GM23338 (cell line): ENCODE measurements at regions not wholly inside any gene's neighbourhood (a gene's known extent, or its start where the extent isn't known, plus 50 kb on each side); places are given as distances from the start of the nearest gene placed in this dataset.

Experiments used
- ATAC-seq: fragments of 200-7000 bp; cut with Tn5 transposase; 3 replicates; pipeline ENCODE4 v1.9.1; 2020
- DNase-seq: peaks from one replicate; pipeline ENCODE4 v3.0.0-alpha.2; 2015; ENCODE audit warnings: low spot score
- H2AFZ ChIP-seq: fragments of 200-600 bp; sonication (generic); 2 replicates; pipeline ENCODE4 v1.8.0; 2016; ENCODE audit warnings: antibody characterized with exemption, mild to moderate bottlenecking, moderate library complexity
- H3F3A ChIP-seq: fragments of 200-600 bp; sonication (generic); replicated peaks from 2 replicates; pipeline ENCODE4 v1.8.0; 2017; ENCODE audit warnings: antibody characterized with exemption, mixed run types, low read depth
- H3K27ac ChIP-seq: fragments of 200-600 bp; sonication (generic); 2 replicates; pipeline ENCODE4 v1.6.1; 2016; ENCODE audit warnings: low read depth
- H3K27me3 ChIP-seq: fragments of 200-600 bp; sonication (generic); 2 replicates; pipeline ENCODE4 v1.8.0; 2016; ENCODE audit warnings: mild to moderate bottlenecking, mixed run types, moderate library complexity; ENCODE audit not compliant: insufficient read depth
- H3K36me3 ChIP-seq: fragments of 200-600 bp; sonication (generic); 2 replicates; pipeline ENCODE4 v1.8.0; 2016; ENCODE audit warnings: mild to moderate bottlenecking; ENCODE audit not compliant: insufficient read depth
- H3K4me1 ChIP-seq: fragments of 200-600 bp; sonication (generic); 2 replicates; pipeline ENCODE4 v1.8.0; 2016; ENCODE audit warnings: mild to moderate bottlenecking, moderate library complexity; ENCODE audit not compliant: insufficient read depth
- H3K4me2 ChIP-seq: fragments of 200-600 bp; sonication (generic); 2 replicates; pipeline ENCODE4 v1.7.1; 2017; ENCODE audit warnings: mixed run types
- H3K4me3 ChIP-seq: fragments of 200-600 bp; sonication (generic); 2 replicates; pipeline ENCODE4 v1.6.1; 2016; ENCODE audit warnings: mixed run types
- H3K79me2 ChIP-seq: fragments of 200-600 bp; sonication (generic); replicated peaks from 2 replicates; pipeline ENCODE4 v1.8.0; 2017; ENCODE audit warnings: mild to moderate bottlenecking; ENCODE audit not compliant: insufficient read depth
- H3K9me2 ChIP-seq: fragments of 200-600 bp; sonication (generic); 2 replicates; pipeline ENCODE4 v1.8.0; 2017; ENCODE audit not compliant: insufficient read depth
- H4K20me1 ChIP-seq: fragments of 200-600 bp; sonication (generic); replicated peaks from 2 replicates; pipeline ENCODE4 v1.8.0; 2017; ENCODE audit warnings: mild to moderate bottlenecking; ENCODE audit not compliant: insufficient read depth
- H3K27ac Mint-ChIP-seq: 2 replicates; pipeline ENCODE4 v1.8.0; 2020; ENCODE audit warnings: inconsistent platforms, mild to moderate bottlenecking, moderate library complexity, mixed read lengths
- H3K27me3 Mint-ChIP-seq: 3 replicates; pipeline ENCODE4 v1.8.0; 2022; ENCODE audit warnings: low read depth, mild to moderate bottlenecking, moderate library complexity, mixed read lengths, inconsistent platforms; ENCODE audit not compliant: insufficient read depth, poor library complexity
- H3K36me3 Mint-ChIP-seq: 3 replicates; pipeline ENCODE4 v1.8.0; 2021; ENCODE audit warnings: low read depth, mild to moderate bottlenecking, inconsistent platforms, moderate library complexity, mixed read lengths
- H3K4me1 Mint-ChIP-seq: 3 replicates; pipeline ENCODE4 v1.8.0; 2020; ENCODE audit warnings: mild to moderate bottlenecking, inconsistent platforms, mixed read lengths
- H3K4me3 Mint-ChIP-seq: 3 replicates; pipeline ENCODE4 v1.8.0; 2021; ENCODE audit warnings: moderate library complexity, mild to moderate bottlenecking, inconsistent platforms, mixed read lengths
- H3K9me3 Mint-ChIP-seq: 3 replicates; pipeline ENCODE4 v1.8.0; 2020; ENCODE audit warnings: moderate library complexity, mild to moderate bottlenecking, inconsistent platforms, mixed read lengths
- CREB1 ChIP-seq: fragments of 250-450 bp; sonication (Bioruptor Pico); IDR thresholded peaks from 2 replicates; pipeline ENCODE4 v1.5.0; 2020; ENCODE audit warnings: low read depth, mild to moderate bottlenecking, moderate library complexity
- CTCF ChIP-seq, 2 experiments: fragments of 200-600 bp in 1 of 2; sonication (generic) in 1 of 2; conservative IDR thresholded peaks; 2 replicates each; pipeline versions ENCODE4 v1.5.1 to v1.6.1; 2016 to 2017; ENCODE audit warnings: antibody characterized with exemption in 2 of 2, low read depth in 2 of 2, mild to moderate bottlenecking in 2 of 2, moderate library complexity in 1 of 2
- ETS1 ChIP-seq: IDR thresholded peaks from 2 replicates; pipeline ENCODE4 v1.6.1; 2016; ENCODE audit warnings: antibody characterized with exemption
- EZH2 ChIP-seq: fragments of 200-600 bp; sonication (generic); IDR thresholded peaks from one replicate; pipeline ENCODE4 v1.8.0; 2017; ENCODE audit warnings: antibody characterized with exemption, mild to moderate bottlenecking, low read depth; ENCODE audit not compliant: unreplicated experiment
- EZH2phosphoT487 ChIP-seq: fragments of 200-600 bp; sonication (generic); IDR thresholded peaks from one replicate; pipeline ENCODE4 v1.8.1; 2018; ENCODE audit warnings: antibody characterized with exemption; ENCODE audit not compliant: unreplicated experiment
- NANOG ChIP-seq: IDR thresholded peaks from 2 replicates; pipeline ENCODE4 v1.6.1; 2016; ENCODE audit warnings: antibody characterized with exemption, borderline replicate concordance
- POLR2AphosphoS5 ChIP-seq: IDR thresholded peaks from 2 replicates; pipeline ENCODE4 v1.6.1; 2016; ENCODE audit warnings: antibody characterized with exemption, low read depth
- REST ChIP-seq: IDR thresholded peaks from one replicate; pipeline ENCODE4 v1.6.1; 2018; ENCODE audit warnings: antibody characterized with exemption; ENCODE audit not compliant: unreplicated experiment
- STAT1 ChIP-seq: IDR thresholded peaks from one replicate; pipeline ENCODE4 v1.6.1; 2016; ENCODE audit warnings: antibody characterized with exemption; ENCODE audit not compliant: unreplicated experiment
- ZNF114 ChIP-seq: fragments of 250-450 bp; sonication (Bioruptor Pico); IDR thresholded peaks from 2 replicates; pipeline ENCODE4 v1.5.0; 2020; ENCODE audit warnings: mild to moderate bottlenecking, moderate library complexity
- ZNF331 ChIP-seq: fragments of 250-450 bp; sonication (Bioruptor Pico); IDR thresholded peaks from 2 replicates; pipeline ENCODE4 v1.5.0; 2020; ENCODE audit warnings: low read depth, mild to moderate bottlenecking, moderate library complexity
- TF ChIP-seq, protein P1 (sequence below): fragments of 250-450 bp; sonication (Bioruptor Pico); IDR thresholded peaks from 2 replicates; pipeline ENCODE4 v1.5.0; 2020; ENCODE audit warnings: mild to moderate bottlenecking, moderate library complexity

DNA sequence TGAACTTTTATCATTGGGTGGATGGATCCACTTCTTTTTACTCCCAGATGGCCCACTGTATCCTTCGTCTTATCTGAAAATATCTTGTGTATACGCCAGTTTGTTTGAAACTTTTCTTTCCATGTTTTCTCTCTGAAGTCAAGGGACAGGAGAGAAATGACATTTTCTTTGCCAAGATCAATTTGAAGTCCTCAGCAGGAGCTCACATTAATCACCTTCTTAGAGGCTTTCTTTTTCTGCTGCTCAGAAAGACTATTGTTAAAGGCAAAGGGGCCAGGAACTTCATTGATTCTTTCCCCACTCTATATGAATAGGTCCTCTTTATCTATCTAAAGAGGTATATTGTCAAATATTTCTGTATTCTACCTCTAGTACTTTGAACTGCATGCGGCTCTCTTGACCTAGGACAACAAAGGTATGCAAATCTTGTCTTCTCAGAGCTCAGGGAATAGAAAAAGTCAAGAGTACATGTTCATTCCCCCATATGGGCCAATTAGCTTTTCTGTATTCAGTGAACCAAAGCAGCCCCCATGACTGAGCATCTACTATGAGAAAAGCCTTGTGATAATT lies 583.3 kb downstream of the HS3ST4 start:
- Histone ChIP-seq H3K4me2 (no peak overlapping the region), H3K27ac (no peak overlapping the region), H3K4me3 (no peak overlapping the region), H3K4me1 (no peaks in the 10 kb centered on the region), H2AFZ (no peak overlapping the region), H3K79me2 (no peaks in the 10 kb centered on the region), H4K20me1 (no peaks in the 10 kb centered on the region), H3K36me3 (no peaks in the 10 kb centered on the region; the same call in 1 of the 2 replicates), H3K9me2 (no peaks in the 10 kb centered on the region), H3F3A (no peaks in the 10 kb centered on the region), H3K27me3 (no peaks in the 10 kb centered on the region)
- H3K9me3 Mint-ChIP-seq = peaks cover 65% of the 10 kb centered on the region
- 0 out of 3 replicates have a peak, but pooled peaks cover 2% of the 10 kb centered on the region for H3K36me3 Mint-ChIP-seq
- DNase-seq (no peak), ATAC-seq (no peak)
- no peaks in the 10 kb centered on the region for H3K27me3 Mint-ChIP-seq
- TF ChIP-seq CTCF (conservative IDR thresholded peaks at IDR 0.05; ENCODE audit: low read depth in 2 of 2) (no peak), NANOG (no peak), EZH2 (no peak), ZNF114 (no peak), ZNF331 (no peak), POLR2AphosphoS5 (no peak), EZH2phosphoT487 (no peak), ETS1 (no peak), CREB1 (CRISPR knock-in tag) (no peak), STAT1 (no peak), REST (no peak)
- TF ChIP-seq, protein P1, sequence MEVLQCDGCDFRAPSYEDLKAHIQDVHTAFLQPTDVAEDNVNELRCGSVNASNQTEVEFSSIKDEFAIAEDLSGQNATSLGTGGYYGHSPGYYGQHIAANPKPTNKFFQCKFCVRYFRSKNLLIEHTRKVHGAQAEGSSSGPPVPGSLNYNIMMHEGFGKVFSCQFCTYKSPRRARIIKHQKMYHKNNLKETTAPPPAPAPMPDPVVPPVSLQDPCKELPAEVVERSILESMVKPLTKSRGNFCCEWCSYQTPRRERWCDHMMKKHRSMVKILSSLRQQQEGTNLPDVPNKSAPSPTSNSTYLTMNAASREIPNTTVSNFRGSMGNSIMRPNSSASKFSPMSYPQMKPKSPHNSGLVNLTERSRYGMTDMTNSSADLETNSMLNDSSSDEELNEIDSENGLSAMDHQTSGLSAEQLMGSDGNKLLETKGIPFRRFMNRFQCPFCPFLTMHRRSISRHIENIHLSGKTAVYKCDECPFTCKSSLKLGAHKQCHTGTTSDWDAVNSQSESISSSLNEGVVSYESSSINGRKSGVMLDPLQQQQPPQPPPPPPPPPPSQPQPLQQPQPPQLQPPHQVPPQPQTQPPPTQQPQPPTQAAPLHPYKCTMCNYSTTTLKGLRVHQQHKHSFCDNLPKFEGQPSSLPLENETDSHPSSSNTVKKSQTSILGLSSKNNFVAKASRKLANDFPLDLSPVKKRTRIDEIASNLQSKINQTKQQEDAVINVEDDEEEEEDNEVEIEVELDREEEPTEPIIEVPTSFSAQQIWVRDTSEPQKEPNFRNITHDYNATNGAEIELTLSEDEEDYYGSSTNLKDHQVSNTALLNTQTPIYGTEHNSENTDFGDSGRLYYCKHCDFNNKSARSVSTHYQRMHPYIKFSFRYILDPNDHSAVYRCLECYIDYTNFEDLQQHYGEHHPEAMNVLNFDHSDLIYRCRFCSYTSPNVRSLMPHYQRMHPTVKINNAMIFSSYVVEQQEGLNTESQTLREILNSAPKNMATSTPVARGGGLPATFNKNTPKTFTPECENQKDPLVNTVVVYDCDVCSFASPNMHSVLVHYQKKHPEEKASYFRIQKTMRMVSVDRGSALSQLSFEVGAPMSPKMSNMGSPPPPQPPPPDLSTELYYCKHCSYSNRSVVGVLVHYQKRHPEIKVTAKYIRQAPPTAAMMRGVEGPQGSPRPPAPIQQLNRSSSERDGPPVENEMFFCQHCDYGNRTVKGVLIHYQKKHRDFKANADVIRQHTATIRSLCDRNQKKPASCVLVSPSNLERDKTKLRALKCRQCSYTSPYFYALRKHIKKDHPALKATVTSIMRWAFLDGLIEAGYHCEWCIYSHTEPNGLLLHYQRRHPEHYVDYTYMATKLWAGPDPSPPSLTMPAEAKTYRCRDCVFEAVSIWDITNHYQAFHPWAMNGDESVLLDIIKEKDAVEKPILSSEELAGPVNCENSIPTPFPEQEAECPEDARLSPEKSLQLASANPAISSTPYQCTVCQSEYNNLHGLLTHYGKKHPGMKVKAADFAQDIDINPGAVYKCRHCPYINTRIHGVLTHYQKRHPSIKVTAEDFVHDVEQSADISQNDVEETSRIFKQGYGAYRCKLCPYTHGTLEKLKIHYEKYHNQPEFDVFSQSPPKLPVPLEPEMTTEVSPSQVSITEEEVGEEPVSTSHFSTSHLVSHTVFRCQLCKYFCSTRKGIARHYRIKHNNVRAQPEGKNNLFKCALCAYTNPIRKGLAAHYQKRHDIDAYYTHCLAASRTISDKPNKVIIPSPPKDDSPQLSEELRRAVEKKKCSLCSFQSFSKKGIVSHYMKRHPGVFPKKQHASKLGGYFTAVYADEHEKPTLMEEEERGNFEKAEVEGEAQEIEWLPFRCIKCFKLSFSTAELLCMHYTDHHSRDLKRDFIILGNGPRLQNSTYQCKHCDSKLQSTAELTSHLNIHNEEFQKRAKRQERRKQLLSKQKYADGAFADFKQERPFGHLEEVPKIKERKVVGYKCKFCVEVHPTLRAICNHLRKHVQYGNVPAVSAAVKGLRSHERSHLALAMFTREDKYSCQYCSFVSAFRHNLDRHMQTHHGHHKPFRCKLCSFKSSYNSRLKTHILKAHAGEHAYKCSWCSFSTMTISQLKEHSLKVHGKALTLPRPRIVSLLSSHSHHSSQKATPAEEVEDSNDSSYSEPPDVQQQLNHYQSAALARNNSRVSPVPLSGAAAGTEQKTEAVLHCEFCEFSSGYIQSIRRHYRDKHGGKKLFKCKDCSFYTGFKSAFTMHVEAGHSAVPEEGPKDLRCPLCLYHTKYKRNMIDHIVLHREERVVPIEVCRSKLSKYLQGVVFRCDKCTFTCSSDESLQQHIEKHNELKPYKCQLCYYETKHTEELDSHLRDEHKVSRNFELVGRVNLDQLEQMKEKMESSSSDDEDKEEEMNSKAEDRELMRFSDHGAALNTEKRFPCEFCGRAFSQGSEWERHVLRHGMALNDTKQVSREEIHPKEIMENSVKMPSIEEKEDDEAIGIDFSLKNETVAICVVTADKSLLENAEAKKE (CRISPR knock-in tag) = no peak
- H3K27ac Mint-ChIP-seq = no peak overlapping the region
- H3K4me1 Mint-ChIP-seq = no peaks in the 10 kb centered on the region
- H3K4me3 Mint-ChIP-seq = no peak overlapping the region
